K562 (cell line): ENCODE measurements at regions not wholly inside any gene's neighbourhood (a gene's known extent, or its start where the extent isn't known, plus 50 kb on each side); places are given as distances from the start of the nearest gene placed in this dataset.

Experiments used
- ATAC-seq: fragments of 200-7000 bp; cut with Tn5 transposase; 3 replicates; pipeline ENCODE4 v1.9.1; 2020; ENCODE audit warnings: moderate library complexity
- BruUV-seq: library from RNA; stranded (reverse); fragments of 400-500 nt; replicated peaks from 2 replicates; lab custom pipeline; 2021; lab: Mats Ljungman, UMichigan
- CTCF ChIA-PET: fragments of 300-600 bp; formaldehyde crosslinking; extraction: SDS; loops from one replicate; lab custom pipeline; 2021; ENCODE audit warnings: low intra/inter-chr PET ratio; lab: Yijun Ruan, JAX
- POLR2A ChIA-PET: fragments of 300-600, 350-650 bp; sonication (Branson Sonifier 250); formaldehyde crosslinking; extraction: SDS; loops from one replicate; lab custom pipeline; 2021; ENCODE audit warnings: antibody characterized with exemption, inconsistent platforms; lab: Yijun Ruan, JAX
- DNase-seq, 4 experiments: peaks; one replicate each; pipeline versions ENCODE4 v3.0.0 to v3.0.0-alpha.2; 2011 to 2018; ENCODE audit warnings: low spot score in 3 of 4, mixed read lengths in 3 of 4; ENCODE audit errors: extremely low read depth in 1 of 4
- FAIRE-seq: peaks from 2 replicates; lab custom pipeline; 2011; peaks lifted over from hg19 to GRCh38; lab: Jason Lieb, UNC
- H2AFZ ChIP-seq: 2 replicates; pipeline ENCODE4 v1.6.0; 2011; ENCODE audit warnings: low read depth, low read length, control low read depth, inconsistent platforms
- H3K27ac ChIP-seq: fragments of 200-600 bp; 3 replicates; pipeline ENCODE4 v1.8.0; 2011; ENCODE audit warnings: low read depth, mild to moderate bottlenecking, control low read depth, inconsistent platforms, low read length, moderate library complexity, mixed read lengths; ENCODE audit errors: extremely low read depth
- H3K27me3 ChIP-seq, 2 experiments: fragments of 300-600 bp in 1 of 2; 2 replicates in 1 of 2; 3 replicates in 1 of 2; pipeline versions ENCODE4 v1.6.0 to v1.8.0; 2011; ENCODE audit warnings: inconsistent platforms in 2 of 2, low read length in 2 of 2, mild to moderate bottlenecking in 1 of 2, mixed read lengths in 1 of 2, moderate library complexity in 1 of 2; ENCODE audit not compliant: control insufficient read depth in 2 of 2, insufficient read depth in 2 of 2
- H3K36me3 ChIP-seq: fragments of 300-600 bp; 3 replicates; pipeline ENCODE4 v1.8.0; 2011; ENCODE audit warnings: mild to moderate bottlenecking, low read length, inconsistent platforms; ENCODE audit not compliant: control insufficient read depth, insufficient read depth
- H3K4me1 ChIP-seq, 2 experiments: fragments of 200-600 bp in 1 of 2; replicated peaks in 1 of 2; 2 replicates in 1 of 2; 3 replicates in 1 of 2; pipeline versions ENCODE4 v1.5.1 to v1.8.0; 2011; ENCODE audit warnings: inconsistent platforms in 2 of 2, low read length in 2 of 2, mild to moderate bottlenecking in 1 of 2, mixed read lengths in 1 of 2, moderate library complexity in 1 of 2; ENCODE audit not compliant: control insufficient read depth in 2 of 2, insufficient read depth in 2 of 2
- H3K4me2 ChIP-seq: 2 replicates; pipeline ENCODE4 v1.6.1; 2011; ENCODE audit warnings: low read length, control low read depth, inconsistent platforms, mixed read lengths; ENCODE audit not compliant: insufficient read depth
- H3K4me3 ChIP-seq: fragments of 200-600 bp; sonication (generic), shearing (Covaris generic); 2 replicates; pipeline ENCODE4 v1.5.1; 2016; ENCODE audit warnings: control low read depth, inconsistent platforms
- H3K79me2 ChIP-seq: fragments of 200-600 bp; 3 replicates; pipeline ENCODE4 v1.8.0; 2011; ENCODE audit warnings: low read length, inconsistent platforms; ENCODE audit not compliant: control insufficient read depth, insufficient read depth
- H3K9ac ChIP-seq, 2 experiments: 2 replicates each; pipeline versions ENCODE4 v1.6.0 to v1.6.1; 2011; ENCODE audit warnings: low read depth in 2 of 2, low read length in 2 of 2, control low read depth in 1 of 2, inconsistent platforms in 1 of 2, mild to moderate bottlenecking in 1 of 2, mixed read lengths in 1 of 2; ENCODE audit not compliant: insufficient read depth in 1 of 2
- H3K9me1 ChIP-seq: one replicate; pipeline ENCODE4 v1.6.0; 2011; ENCODE audit warnings: inconsistent platforms, mild to moderate bottlenecking, low read length, moderate library complexity; ENCODE audit not compliant: control insufficient read depth, insufficient read depth
- H3K9me3 ChIP-seq: replicated peaks from 2 replicates; pipeline ENCODE4 v1.5.1; 2011; ENCODE audit warnings: low read depth, low read length, inconsistent platforms; ENCODE audit not compliant: control insufficient read depth, insufficient read depth
- H4K20me1 ChIP-seq: replicated peaks from 2 replicates; pipeline ENCODE4 v1.6.1; 2011; ENCODE audit warnings: low read length, inconsistent platforms, mixed read lengths; ENCODE audit not compliant: control insufficient read depth, insufficient read depth
- EHMT2 ChIP-seq: fragments of 450-650 bp; IDR thresholded peaks from 2 replicates; pipeline ENCODE4 v1.6.1; 2018; ENCODE audit warnings: antibody characterized with exemption
- GABPA ChIP-seq: fragments of 200-800 bp; sonication (Bioruptor generic); conservative IDR thresholded peaks from 2 replicates; pipeline ENCODE4 v1.6.1; 2016; ENCODE audit warnings: low read depth, missing genetic modification characterization, missing compliant biosample characterization
- HDAC8 ChIP-seq: fragments of 450-650 bp; IDR thresholded peaks from 2 replicates; pipeline ENCODE4 v1.6.1; 2016; ENCODE audit warnings: mild to moderate bottlenecking, missing genetic modification characterization, moderate library complexity, missing compliant biosample characterization
- KDM1A ChIP-seq, 2 experiments: fragments of 450-650 bp; IDR thresholded peaks; 2 replicates each; pipeline ENCODE4 v1.6.1; 2016; ENCODE audit warnings: mild to moderate bottlenecking in 2 of 2
- MTF1 ChIP-seq: fragments of 250-450 bp; sonication (Bioruptor Pico); IDR thresholded peaks from 2 replicates; pipeline ENCODE4 v1.9.0; 2021; ENCODE audit warnings: moderate library complexity, mild to moderate bottlenecking, inconsistent platforms, borderline replicate concordance
- SAFB ChIP-seq: fragments of 200-400 bp; formaldehyde crosslinking; IDR thresholded peaks from 2 replicates; pipeline ENCODE4 v1.6.1; 2017; ENCODE audit warnings: low read depth, low read length, borderline replicate concordance
- SLC30A9 ChIP-seq: fragments of 250-450 bp; sonication (Bioruptor Pico); IDR thresholded peaks from 2 replicates; pipeline ENCODE4 v1.8.0; 2022; ENCODE audit warnings: mild to moderate bottlenecking, moderate library complexity
- ZFP36 ChIP-seq: fragments of 150-350 bp; IDR thresholded peaks from 2 replicates; pipeline ENCODE4 v1.6.1; 2018; ENCODE audit warnings: low read length, low read depth; ENCODE audit not compliant: partially characterized antibody
- ZNF124 ChIP-seq: sonication (generic); formaldehyde crosslinking; IDR thresholded peaks from 2 replicates; pipeline ENCODE4 v1.8.1; 2022; ENCODE audit warnings: missing genetic modification reagents
- ZNF140 ChIP-seq: fragments of 250-450 bp; sonication (Bioruptor Pico); IDR thresholded peaks from 2 replicates; pipeline ENCODE4 v1.8.0; 2021; ENCODE audit warnings: moderate library complexity, mild to moderate bottlenecking, inconsistent platforms
- ZNF696 ChIP-seq: fragments of 250-450 bp; sonication (Bioruptor Pico); conservative IDR thresholded peaks from 2 replicates; pipeline ENCODE4 v1.4.0; 2020; ENCODE audit warnings: mild to moderate bottlenecking, moderate library complexity
- WGBS: fragments of 100-300 bp; shearing (Covaris generic); methylation state at CpG from one replicate; pipeline ENCODE4 v1.1.6; 2016; ENCODE audit warnings: low coverage, mixed read lengths; ENCODE audit not compliant: insufficient coverage; ENCODE audit errors: missing lambda C conversion rate; 5-methylcytosine and 5-hydroxymethylcytosine counted together
- in situ Hi-C: fragments of 300-500 bp; cut with MboI; formaldehyde crosslinking; loops from 4 replicates; pipeline ENCODE4 v1.15.0; 2018; ENCODE audit warnings: inconsistent platforms, mixed read lengths
- intact Hi-C: fragments of 100-400 bp; cut with micrococcal nuclease; formaldehyde crosslinking; loops from 2 replicates; pipeline ENCODE4 v1.14.2; 2022
- TF ChIP-seq, protein P1 (sequence below): sonication (generic); formaldehyde crosslinking; IDR thresholded peaks from 2 replicates; pipeline ENCODE4 v1.8.1; 2023; ENCODE audit warnings: mild to moderate bottlenecking, missing genetic modification reagents
- TF ChIP-seq, protein P2 (sequence below): IDR thresholded peaks from 2 replicates; pipeline ENCODE4 v1.6.1; 2011; ENCODE audit warnings: borderline replicate concordance, low read depth, mild to moderate bottlenecking, moderate library complexity, low read length; ENCODE audit not compliant: insufficient read depth, poor library complexity, severe bottlenecking
- TF ChIP-seq, protein P3 (sequence below): fragments of 450-650 bp; IDR thresholded peaks from 2 replicates; pipeline ENCODE4 v1.6.1; 2014; ENCODE audit warnings: low read depth, mild to moderate bottlenecking, moderate library complexity, borderline replicate concordance

DNA sequence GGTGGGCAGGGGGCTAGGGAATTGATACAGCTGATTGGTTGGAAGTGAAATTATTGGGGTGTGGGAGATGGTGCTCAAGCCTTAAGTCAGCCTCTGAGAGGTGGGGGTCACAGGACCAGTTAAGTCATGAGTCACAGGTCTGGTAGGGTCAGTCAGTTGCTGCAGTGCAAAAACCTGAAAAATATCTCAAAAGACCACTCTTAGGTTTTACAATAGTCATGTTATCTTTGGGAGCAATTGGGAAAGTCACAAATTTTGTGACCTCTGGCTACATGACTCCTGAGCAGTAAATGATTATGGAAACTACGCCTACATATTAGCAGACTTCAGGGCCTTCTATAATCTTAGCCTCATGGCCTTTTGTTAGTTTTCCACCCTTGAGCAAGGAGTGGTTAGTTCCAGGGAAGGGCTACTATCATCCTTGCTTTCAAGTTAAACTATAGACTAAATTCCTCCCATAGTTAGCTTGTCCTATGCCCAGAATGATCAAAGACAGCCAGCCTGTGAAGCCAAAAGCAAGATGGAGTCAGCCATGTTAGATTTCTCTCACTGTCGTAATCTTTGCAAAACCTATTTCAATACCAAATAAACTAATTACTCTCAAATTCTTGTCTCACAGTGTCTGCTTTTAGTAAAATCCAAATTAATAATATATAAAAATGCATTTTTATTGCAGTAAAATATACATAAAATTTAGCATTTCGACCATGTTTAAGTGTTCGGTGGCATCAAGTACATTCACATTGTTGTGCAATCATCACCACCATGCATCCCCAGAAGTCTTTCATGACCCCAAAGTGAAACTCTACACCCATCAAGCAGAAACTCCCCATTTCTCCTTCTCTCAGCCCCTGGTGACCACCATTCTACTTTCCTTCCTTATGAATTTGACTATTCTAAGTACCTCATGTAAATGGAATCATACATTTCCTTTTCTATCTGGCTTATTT, 60.9 kb upstream of the CD2AP start:
- CTCF ChIA-PET = no interaction called here
- Histone ChIP-seq H3K79me2 (no peaks in the 10 kb centered on the region), H3K9ac (peak overlapping the region in 1 of 2 experiments; percentile 21; a peak in 1 of 4 replicates), H3K9me3 (peaks cover under 1% of the 10 kb centered on the region; the same call in 1 of the 2 replicates), H4K20me1 (no peaks in the 10 kb centered on the region), H3K27ac (peak overlapping the region; percentile 47), H3K4me3 (no peak overlapping the region), H3K27me3 (no peaks in the 10 kb centered on the region), H3K9me1 (no peaks in the 10 kb centered on the region), H3K4me2 (no peak overlapping the region), H2AFZ (peak overlapping the region; percentile 92), H3K4me1 (peaks cover 9 to 37% of the 10 kb centered on the region in 2 experiments; a peak in 4 of 5 replicates), H3K36me3 (no peaks in the 10 kb centered on the region)
- peak in 1 of 4 experiments; percentile 76 for DNase-seq
- in situ Hi-C loops (loop anchor here (25.0 kb wide), 1 partner anchor 196 kb away; no protein-coding TSS in a partner anchor), intact Hi-C loops (no loop called here)
- no peak for FAIRE-seq
- POLR2A ChIA-PET = interaction anchor here (0.7 to 0.9 kb wide), 2 partner anchors 59 to 137 kb away, joined by 3 read pairs; no protein-coding TSS in a partner anchor
- 0 out of 3 replicates have a peak, but pooled peaks have one; percentile 10 for ATAC-seq
- 78% methylated on average over 4 of the region's 4 CpGs for WGBS
- no TSS peak for BruUV-seq
- TF ChIP-seq KDM1A (IDR thresholded peaks at IDR 0.05) = peak in 1 of 2 experiments; percentile 6; a peak in 1 of 4 replicates
- TF ChIP-seq ZFP36 = no peak
- TF ChIP-seq, protein P1, sequence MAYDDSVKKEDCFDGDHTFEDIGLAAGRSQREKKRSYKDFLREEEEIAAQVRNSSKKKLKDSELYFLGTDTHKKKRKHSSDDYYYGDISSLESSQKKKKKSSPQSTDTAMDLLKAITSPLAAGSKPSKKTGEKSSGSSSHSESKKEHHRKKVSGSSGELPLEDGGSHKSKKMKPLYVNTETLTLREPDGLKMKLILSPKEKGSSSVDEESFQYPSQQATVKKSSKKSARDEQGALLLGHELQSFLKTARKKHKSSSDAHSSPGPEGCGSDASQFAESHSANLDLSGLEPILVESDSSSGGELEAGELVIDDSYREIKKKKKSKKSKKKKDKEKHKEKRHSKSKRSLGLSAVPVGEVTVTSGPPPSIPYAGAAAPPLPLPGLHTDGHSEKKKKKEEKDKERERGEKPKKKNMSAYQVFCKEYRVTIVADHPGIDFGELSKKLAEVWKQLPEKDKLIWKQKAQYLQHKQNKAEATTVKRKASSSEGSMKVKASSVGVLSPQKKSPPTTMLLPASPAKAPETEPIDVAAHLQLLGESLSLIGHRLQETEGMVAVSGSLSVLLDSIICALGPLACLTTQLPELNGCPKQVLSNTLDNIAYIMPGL (CRISPR knock-in tag) = no peak
- no peak for TF ChIP-seq SAFB
- TF ChIP-seq GABPA (tag) = no peak
- TF ChIP-seq SLC30A9 (CRISPR knock-in tag) = no peak
- no peak for TF ChIP-seq HDAC8
- no peak for TF ChIP-seq ZNF140 (CRISPR knock-in tag)
- no peak for TF ChIP-seq ZNF696 (CRISPR knock-in tag)
- TF ChIP-seq, protein P2, sequence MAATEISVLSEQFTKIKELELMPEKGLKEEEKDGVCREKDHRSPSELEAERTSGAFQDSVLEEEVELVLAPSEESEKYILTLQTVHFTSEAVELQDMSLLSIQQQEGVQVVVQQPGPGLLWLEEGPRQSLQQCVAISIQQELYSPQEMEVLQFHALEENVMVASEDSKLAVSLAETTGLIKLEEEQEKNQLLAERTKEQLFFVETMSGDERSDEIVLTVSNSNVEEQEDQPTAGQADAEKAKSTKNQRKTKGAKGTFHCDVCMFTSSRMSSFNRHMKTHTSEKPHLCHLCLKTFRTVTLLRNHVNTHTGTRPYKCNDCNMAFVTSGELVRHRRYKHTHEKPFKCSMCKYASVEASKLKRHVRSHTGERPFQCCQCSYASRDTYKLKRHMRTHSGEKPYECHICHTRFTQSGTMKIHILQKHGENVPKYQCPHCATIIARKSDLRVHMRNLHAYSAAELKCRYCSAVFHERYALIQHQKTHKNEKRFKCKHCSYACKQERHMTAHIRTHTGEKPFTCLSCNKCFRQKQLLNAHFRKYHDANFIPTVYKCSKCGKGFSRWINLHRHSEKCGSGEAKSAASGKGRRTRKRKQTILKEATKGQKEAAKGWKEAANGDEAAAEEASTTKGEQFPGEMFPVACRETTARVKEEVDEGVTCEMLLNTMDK = no peak
- TF ChIP-seq, protein P3, sequence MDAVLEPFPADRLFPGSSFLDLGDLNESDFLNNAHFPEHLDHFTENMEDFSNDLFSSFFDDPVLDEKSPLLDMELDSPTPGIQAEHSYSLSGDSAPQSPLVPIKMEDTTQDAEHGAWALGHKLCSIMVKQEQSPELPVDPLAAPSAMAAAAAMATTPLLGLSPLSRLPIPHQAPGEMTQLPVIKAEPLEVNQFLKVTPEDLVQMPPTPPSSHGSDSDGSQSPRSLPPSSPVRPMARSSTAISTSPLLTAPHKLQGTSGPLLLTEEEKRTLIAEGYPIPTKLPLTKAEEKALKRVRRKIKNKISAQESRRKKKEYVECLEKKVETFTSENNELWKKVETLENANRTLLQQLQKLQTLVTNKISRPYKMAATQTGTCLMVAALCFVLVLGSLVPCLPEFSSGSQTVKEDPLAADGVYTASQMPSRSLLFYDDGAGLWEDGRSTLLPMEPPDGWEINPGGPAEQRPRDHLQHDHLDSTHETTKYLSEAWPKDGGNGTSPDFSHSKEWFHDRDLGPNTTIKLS = no peak
- no peak; the same call in 1 of the 2 replicates for TF ChIP-seq EHMT2
- no peak for TF ChIP-seq ZNF124
- no peak for TF ChIP-seq MTF1 (CRISPR knock-in tag)
